ENCODE measurements at regions not wholly inside any gene's neighbourhood (a gene's known extent, or its start where the extent isn't known, plus 50 kb on each side); places are given as distances from the start of the nearest gene placed in this dataset.

DNA sequence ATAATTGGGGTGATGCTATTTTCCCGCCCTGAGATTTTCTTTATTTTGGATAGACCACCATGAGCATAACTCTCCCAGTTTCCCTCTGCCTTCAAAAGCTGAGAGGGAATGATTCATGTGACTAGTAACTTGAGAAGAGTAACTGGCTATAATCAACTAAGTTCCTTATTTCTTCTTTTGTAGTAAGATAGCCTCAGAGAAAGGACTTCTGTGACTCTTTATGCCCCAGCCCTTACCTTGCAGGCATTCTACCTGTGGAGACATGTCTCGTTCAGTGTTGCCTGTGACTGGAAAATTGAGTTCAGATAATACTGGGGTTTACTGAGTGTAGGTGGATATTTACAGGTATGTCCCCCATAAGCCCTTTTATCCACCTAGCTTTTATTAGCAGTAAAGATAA, 715.4 kb upstream of the HS3ST1 start:
- Mint-ChIP-seq H3K36me3 (ENCODE audit: low read depth) (no peaks in the 10 kb centered on the region), H3K27me3 (ENCODE audit: insufficient read depth, low read depth, poor library complexity) (no peaks in the 10 kb centered on the region), H3K4me1 (peaks cover 5% of the 10 kb centered on the region; the same call in 2 of the 3 replicates), H3K27ac (no peak overlapping the region), H3K4me3 (no peak overlapping the region), H3K9me3 (no peaks in the 10 kb centered on the region)
- Histone ChIP-seq H3K27me3 (ENCODE audit: insufficient read depth) (no peaks in the 10 kb centered on the region), H4K20me1 (replicated peaks; ENCODE audit: insufficient read depth) (no peaks in the 10 kb centered on the region), H3K4me1 (ENCODE audit: insufficient read depth) (no peaks in the 10 kb centered on the region), H3K79me2 (replicated peaks; ENCODE audit: insufficient read depth) (no peaks in the 10 kb centered on the region), H3K9me2 (ENCODE audit: insufficient read depth) (no peaks in the 10 kb centered on the region), H3K4me3 (no peak overlapping the region), H2AFZ (no peak overlapping the region), H3K27ac (ENCODE audit: low read depth) (no peak overlapping the region), H3F3A (replicated peaks; ENCODE audit: low read depth) (no peaks in the 10 kb centered on the region), H3K36me3 (ENCODE audit: insufficient read depth) (no peaks in the 10 kb centered on the region), H3K4me2 (no peak overlapping the region)
- DNase-seq (ENCODE audit: low spot score) (no peak), ATAC-seq (no peak)
- TF ChIP-seq, protein P1, sequence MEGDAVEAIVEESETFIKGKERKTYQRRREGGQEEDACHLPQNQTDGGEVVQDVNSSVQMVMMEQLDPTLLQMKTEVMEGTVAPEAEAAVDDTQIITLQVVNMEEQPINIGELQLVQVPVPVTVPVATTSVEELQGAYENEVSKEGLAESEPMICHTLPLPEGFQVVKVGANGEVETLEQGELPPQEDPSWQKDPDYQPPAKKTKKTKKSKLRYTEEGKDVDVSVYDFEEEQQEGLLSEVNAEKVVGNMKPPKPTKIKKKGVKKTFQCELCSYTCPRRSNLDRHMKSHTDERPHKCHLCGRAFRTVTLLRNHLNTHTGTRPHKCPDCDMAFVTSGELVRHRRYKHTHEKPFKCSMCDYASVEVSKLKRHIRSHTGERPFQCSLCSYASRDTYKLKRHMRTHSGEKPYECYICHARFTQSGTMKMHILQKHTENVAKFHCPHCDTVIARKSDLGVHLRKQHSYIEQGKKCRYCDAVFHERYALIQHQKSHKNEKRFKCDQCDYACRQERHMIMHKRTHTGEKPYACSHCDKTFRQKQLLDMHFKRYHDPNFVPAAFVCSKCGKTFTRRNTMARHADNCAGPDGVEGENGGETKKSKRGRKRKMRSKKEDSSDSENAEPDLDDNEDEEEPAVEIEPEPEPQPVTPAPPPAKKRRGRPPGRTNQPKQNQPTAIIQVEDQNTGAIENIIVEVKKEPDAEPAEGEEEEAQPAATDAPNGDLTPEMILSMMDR (conservative IDR thresholded peaks at IDR 0.05; ENCODE audit: low read depth in 2 of 2), result no peak
- TF ChIP-seq CREB1 (CRISPR knock-in tag; IDR thresholded peaks at IDR 0.05; ENCODE audit: low read depth) (no peak), POLR2AphosphoS5 (IDR thresholded peaks at IDR 0.05; ENCODE audit: low read depth) (no peak), EZH2phosphoT487 (IDR thresholded peaks at IDR 0.05; ENCODE audit: unreplicated experiment) (no peak), EZH2 (IDR thresholded peaks at IDR 0.05; ENCODE audit: low read depth, unreplicated experiment) (no peak), ZNF114 (CRISPR knock-in tag; IDR thresholded peaks at IDR 0.05) (no peak), ZNF331 (CRISPR knock-in tag; IDR thresholded peaks at IDR 0.05; ENCODE audit: low read depth) (no peak)
- TF ChIP-seq, protein P2, sequence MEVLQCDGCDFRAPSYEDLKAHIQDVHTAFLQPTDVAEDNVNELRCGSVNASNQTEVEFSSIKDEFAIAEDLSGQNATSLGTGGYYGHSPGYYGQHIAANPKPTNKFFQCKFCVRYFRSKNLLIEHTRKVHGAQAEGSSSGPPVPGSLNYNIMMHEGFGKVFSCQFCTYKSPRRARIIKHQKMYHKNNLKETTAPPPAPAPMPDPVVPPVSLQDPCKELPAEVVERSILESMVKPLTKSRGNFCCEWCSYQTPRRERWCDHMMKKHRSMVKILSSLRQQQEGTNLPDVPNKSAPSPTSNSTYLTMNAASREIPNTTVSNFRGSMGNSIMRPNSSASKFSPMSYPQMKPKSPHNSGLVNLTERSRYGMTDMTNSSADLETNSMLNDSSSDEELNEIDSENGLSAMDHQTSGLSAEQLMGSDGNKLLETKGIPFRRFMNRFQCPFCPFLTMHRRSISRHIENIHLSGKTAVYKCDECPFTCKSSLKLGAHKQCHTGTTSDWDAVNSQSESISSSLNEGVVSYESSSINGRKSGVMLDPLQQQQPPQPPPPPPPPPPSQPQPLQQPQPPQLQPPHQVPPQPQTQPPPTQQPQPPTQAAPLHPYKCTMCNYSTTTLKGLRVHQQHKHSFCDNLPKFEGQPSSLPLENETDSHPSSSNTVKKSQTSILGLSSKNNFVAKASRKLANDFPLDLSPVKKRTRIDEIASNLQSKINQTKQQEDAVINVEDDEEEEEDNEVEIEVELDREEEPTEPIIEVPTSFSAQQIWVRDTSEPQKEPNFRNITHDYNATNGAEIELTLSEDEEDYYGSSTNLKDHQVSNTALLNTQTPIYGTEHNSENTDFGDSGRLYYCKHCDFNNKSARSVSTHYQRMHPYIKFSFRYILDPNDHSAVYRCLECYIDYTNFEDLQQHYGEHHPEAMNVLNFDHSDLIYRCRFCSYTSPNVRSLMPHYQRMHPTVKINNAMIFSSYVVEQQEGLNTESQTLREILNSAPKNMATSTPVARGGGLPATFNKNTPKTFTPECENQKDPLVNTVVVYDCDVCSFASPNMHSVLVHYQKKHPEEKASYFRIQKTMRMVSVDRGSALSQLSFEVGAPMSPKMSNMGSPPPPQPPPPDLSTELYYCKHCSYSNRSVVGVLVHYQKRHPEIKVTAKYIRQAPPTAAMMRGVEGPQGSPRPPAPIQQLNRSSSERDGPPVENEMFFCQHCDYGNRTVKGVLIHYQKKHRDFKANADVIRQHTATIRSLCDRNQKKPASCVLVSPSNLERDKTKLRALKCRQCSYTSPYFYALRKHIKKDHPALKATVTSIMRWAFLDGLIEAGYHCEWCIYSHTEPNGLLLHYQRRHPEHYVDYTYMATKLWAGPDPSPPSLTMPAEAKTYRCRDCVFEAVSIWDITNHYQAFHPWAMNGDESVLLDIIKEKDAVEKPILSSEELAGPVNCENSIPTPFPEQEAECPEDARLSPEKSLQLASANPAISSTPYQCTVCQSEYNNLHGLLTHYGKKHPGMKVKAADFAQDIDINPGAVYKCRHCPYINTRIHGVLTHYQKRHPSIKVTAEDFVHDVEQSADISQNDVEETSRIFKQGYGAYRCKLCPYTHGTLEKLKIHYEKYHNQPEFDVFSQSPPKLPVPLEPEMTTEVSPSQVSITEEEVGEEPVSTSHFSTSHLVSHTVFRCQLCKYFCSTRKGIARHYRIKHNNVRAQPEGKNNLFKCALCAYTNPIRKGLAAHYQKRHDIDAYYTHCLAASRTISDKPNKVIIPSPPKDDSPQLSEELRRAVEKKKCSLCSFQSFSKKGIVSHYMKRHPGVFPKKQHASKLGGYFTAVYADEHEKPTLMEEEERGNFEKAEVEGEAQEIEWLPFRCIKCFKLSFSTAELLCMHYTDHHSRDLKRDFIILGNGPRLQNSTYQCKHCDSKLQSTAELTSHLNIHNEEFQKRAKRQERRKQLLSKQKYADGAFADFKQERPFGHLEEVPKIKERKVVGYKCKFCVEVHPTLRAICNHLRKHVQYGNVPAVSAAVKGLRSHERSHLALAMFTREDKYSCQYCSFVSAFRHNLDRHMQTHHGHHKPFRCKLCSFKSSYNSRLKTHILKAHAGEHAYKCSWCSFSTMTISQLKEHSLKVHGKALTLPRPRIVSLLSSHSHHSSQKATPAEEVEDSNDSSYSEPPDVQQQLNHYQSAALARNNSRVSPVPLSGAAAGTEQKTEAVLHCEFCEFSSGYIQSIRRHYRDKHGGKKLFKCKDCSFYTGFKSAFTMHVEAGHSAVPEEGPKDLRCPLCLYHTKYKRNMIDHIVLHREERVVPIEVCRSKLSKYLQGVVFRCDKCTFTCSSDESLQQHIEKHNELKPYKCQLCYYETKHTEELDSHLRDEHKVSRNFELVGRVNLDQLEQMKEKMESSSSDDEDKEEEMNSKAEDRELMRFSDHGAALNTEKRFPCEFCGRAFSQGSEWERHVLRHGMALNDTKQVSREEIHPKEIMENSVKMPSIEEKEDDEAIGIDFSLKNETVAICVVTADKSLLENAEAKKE (CRISPR knock-in tag; IDR thresholded peaks at IDR 0.05), result no peak
- TF ChIP-seq, protein P3, sequence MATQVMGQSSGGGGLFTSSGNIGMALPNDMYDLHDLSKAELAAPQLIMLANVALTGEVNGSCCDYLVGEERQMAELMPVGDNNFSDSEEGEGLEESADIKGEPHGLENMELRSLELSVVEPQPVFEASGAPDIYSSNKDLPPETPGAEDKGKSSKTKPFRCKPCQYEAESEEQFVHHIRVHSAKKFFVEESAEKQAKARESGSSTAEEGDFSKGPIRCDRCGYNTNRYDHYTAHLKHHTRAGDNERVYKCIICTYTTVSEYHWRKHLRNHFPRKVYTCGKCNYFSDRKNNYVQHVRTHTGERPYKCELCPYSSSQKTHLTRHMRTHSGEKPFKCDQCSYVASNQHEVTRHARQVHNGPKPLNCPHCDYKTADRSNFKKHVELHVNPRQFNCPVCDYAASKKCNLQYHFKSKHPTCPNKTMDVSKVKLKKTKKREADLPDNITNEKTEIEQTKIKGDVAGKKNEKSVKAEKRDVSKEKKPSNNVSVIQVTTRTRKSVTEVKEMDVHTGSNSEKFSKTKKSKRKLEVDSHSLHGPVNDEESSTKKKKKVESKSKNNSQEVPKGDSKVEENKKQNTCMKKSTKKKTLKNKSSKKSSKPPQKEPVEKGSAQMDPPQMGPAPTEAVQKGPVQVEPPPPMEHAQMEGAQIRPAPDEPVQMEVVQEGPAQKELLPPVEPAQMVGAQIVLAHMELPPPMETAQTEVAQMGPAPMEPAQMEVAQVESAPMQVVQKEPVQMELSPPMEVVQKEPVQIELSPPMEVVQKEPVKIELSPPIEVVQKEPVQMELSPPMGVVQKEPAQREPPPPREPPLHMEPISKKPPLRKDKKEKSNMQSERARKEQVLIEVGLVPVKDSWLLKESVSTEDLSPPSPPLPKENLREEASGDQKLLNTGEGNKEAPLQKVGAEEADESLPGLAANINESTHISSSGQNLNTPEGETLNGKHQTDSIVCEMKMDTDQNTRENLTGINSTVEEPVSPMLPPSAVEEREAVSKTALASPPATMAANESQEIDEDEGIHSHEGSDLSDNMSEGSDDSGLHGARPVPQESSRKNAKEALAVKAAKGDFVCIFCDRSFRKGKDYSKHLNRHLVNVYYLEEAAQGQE (IDR thresholded peaks at IDR 0.05; ENCODE audit: unreplicated experiment), result no peak
- TF ChIP-seq, protein P4, sequence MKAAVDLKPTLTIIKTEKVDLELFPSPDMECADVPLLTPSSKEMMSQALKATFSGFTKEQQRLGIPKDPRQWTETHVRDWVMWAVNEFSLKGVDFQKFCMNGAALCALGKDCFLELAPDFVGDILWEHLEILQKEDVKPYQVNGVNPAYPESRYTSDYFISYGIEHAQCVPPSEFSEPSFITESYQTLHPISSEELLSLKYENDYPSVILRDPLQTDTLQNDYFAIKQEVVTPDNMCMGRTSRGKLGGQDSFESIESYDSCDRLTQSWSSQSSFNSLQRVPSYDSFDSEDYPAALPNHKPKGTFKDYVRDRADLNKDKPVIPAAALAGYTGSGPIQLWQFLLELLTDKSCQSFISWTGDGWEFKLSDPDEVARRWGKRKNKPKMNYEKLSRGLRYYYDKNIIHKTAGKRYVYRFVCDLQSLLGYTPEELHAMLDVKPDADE (IDR thresholded peaks at IDR 0.05), result no peak
